ENCODE measurements at regions not wholly inside any gene's neighbourhood (a gene's known extent, or its start where the extent isn't known, plus 50 kb on each side); places are given as distances from the start of the nearest gene placed in this dataset.

GRCh38 chr9:81489046-81489445, 200.3 kb downstream of the TLE1 start:
- DNase-seq (ENCODE audit: low read depth) = no peak

- DNase-seq (ENCODE audit: low read depth) = no peak
Measured at GRCh38 chr9:81480828-81481604, 208.3 kb downstream of the TLE1 start.

- DNase-seq (ENCODE audit: low read depth) = no peak
Measured at GRCh38 chr9:81479573-81479972, 209.8 kb downstream of the TLE1 start.

DNA sequence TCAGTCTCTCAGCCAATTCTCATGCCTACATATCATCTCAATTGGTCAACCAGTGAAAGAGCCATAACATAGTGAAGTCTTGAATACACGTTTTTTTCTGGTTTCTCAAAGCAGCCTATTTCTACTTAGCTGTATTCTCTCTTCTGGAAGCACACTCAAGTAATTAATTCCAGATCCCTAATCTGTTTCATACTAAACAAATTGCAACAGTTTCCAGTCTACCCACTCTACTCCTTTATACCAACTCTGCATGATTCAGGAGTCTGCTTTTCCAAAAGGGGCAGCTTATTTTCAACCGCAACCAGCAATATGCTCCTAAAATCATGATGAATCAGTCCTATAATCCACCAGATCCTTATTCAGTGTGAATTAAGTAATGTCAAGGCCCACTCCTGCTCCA, 211.7 kb downstream of the TLE1 start:
- no peak for DNase-seq (ENCODE audit: low read depth)

GRCh38 chr9:81476813-81477490, 212.4 kb downstream of the TLE1 start:
- DNase-seq (ENCODE audit: low read depth) = no peak

GRCh38 chr9:81474792-81475191, 214.6 kb downstream of the TLE1 start:
- DNase-seq (ENCODE audit: low read depth) = no peak

DNA sequence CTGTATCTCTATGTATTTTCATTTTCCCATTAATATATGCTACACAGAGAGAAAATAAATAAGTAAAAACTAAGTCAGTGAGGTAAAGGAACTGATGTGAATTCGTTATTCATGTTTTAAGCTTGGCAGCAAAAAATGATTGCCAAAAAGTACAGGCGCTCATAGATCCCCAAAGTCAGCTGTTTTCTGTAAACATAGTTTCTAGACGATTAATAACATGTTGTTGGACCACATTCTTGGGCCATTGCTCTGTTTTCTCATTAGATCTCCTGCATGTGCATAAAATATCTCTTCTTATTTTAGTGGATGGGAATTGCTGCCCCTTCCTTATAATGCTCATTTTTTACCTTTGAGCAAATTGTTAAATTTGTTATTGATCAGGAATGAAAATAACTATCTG, 215.2 kb downstream of the TLE1 start:
- DNase-seq (ENCODE audit: low read depth) = no peak

DNA sequence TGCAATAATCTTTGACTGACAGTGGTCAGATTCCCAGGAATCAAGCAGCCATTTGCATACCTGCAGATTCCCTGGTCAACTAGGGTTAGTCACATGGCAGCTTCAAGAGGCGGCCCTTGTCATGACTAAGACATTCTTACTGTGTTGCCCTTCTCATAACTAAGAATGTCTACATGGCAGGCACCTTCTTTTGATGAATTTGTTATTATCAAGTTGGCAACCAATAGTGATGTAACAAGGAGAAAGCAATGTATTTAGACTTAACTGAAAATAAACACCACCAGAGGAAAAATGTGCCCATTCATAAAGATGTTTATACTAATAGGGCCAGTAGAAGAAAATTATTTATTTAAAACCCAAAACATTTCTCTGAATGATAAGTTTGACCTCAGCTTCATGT, 215.6 kb downstream of the TLE1 start:
- peak; percentile 43 for DNase-seq (ENCODE audit: low read depth)

- DNase-seq (ENCODE audit: low read depth) = no peak
Measured at GRCh38 chr9:81473206-81473605, 216.1 kb downstream of the TLE1 start.

DNA sequence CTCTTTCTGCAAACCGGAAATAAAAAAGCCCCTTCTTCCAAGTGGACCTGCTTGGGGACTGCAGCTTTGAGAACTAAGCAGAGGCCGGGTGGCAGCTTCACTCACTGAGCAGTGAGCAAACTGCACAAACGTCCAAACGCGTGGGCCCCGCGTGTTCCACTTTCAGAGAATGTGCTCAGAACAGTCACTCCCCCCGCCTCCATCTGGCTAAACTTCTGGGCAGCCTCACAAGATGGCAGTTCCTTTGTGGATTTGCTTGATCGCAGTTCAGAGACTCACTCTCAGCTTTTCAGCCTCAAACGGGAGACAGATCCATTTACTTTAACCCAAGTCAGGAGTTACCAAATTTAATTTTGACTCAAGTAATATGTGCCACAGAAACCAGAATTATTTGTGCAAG, 216.6 kb downstream of the TLE1 start:
- no peak for DNase-seq (ENCODE audit: low read depth)

- DNase-seq (ENCODE audit: low read depth) = no peak
Measured at GRCh38 chr9:81470864-81471263, 218.5 kb downstream of the TLE1 start.

GRCh38 chr9:81468084-81468595, 221.2 kb downstream of the TLE1 start:
- no peak for DNase-seq (ENCODE audit: low read depth)

DNA sequence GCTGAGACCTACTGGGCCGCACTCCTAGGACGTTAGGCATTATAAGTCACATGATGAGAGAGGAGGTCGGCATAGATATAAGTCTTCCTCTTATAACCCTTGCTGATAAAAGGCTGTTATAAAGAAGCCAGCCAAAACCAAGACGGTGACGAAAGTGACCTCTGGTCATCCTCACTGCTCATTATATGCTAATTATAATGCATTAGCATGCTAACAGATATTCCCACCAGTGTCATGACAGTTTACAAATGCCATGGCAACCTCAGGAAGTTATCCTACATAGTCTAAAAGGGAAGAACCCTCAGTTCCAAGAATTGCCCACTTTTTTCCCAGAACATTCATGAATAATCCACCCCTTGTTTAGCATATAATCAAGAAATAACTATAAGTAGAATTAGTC, 222.4 kb downstream of the TLE1 start:
- DNase-seq (ENCODE audit: low read depth) = no peak

DNA sequence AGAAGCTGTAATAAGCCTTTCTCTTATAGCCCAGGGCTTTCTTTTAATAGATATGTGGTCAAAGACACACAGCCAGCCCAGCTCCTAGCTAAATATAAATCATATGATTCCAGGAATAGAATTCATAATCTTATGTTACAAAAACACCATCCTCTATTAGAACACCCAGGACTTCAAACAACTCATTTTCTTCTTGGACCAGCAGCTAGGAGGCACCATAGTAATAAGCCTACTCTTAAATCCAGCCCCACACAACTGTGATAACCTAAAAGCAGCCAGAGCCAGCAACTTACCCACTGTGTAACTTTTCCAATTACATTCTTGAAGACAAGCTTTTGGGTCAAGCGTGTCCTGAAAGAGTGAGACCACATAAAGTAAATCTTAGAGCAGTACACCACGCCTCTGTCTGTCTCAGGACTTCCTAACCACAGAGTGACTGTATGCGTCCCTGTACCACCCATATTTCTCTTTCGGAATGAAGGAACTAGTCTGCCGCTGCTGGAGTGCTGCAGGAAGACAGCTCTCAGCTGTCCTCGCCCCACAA, 223.8 kb downstream of the TLE1 start:
- DNase-seq (ENCODE audit: low read depth) = peak; percentile 4

DNA sequence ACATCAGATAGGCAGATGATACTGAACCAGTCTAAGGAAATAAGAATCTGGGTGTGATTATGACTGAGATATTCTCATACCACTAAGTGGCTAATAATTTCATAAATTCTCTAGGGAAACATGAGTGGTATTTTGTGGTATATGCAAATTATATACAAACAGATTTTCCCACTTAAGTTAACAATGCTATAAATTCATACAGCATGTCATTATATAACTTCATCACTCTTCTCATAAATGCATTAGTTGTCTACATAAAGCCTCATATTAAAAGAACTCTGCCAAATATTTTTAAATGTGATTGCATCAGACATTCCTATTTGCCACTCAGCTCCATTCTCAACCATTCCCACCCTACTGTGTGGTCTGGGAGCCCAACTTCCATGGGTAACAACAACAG, 226.5 kb downstream of the TLE1 start:
- DNase-seq (ENCODE audit: low read depth) = no peak

GRCh38 chr9:81461196-81461595, 228.2 kb downstream of the TLE1 start:
- DNase-seq (ENCODE audit: low read depth) = no peak

- DNase-seq (ENCODE audit: low read depth) = no peak
Measured at GRCh38 chr9:81460693-81461092, 228.7 kb downstream of the TLE1 start.

DNA sequence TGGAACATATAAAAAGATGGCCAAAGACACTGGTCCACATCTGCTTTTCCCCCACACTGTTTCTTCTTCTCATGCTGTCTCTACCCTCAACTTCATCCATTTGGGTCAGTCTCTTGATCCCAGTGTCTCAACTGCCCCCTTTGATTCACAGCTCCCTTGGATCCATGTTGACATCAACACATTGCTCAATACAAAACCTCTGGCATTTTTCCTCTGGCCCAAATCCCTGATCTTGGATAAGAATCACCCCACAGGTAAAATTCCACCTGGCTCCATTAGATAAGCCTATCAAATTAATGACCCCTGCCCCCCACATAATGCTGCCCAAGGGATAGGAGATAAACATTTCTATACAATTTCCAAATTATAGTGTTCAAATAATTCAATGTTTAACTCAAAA, 229.8 kb downstream of the TLE1 start:
- DNase-seq (ENCODE audit: low read depth) = no peak

- peak; percentile 29 for DNase-seq (ENCODE audit: low read depth)
Measured at GRCh38 chr9:81456431-81457006, 232.8 kb downstream of the TLE1 start.

GRCh38 chr9:81455462-81456219, 233.7 kb downstream of the TLE1 start:
- DNase-seq (ENCODE audit: low read depth) = no peak

DNA sequence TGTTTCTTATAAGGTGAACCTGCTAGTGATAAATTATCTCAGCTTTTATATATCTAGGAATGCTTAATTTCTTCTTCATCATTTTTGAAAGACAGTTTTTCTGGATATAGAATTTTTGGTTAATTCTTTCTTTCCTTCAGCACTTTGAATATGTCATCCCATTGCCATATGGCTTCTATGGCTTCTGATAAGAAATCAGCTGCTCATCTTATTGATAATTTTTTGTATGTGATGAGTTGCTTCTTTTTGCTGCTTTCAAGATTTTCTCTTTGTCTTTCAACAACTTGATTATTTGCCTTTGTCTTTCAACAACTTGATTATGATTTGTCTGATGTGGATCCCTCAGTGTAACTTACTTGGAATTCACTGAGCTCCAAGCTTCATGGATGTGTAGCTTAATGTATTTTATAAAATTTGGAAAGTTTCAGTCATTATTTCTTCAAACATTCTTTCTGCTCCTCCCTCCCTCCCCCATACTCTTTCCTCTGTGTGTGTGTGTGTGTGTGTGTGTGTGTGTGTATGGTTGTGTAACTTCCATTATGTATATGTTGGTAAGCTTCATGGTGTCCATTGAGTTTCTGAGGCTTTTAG, 243.9 kb downstream of the TLE1 start:
- DNase-seq (ENCODE audit: low read depth) = no peak

GRCh38 chr9:81431641-81432040, 257.7 kb downstream of the TLE1 start:
- DNase-seq (ENCODE audit: low read depth) = no peak

Measured in renal cortical epithelial cell (primary cell).